GM12892 (cell line): ENCODE measurements at regions not wholly inside any gene's neighbourhood (a gene's known extent, or its start where the extent isn't known, plus 50 kb on each side); places are given as distances from the start of the nearest gene placed in this dataset.

Source experiments
- POLR2A ChIP-seq: IDR thresholded peaks from 2 replicates; pipeline ENCODE4 v1.6.1; 2011; ENCODE audit warnings: low read depth, low read length, control low read depth
- POLR2AphosphoS5 ChIP-seq: IDR thresholded peaks from 2 replicates; pipeline ENCODE4 v1.6.1; 2011; ENCODE audit warnings: low read depth, low read length, control low read depth

DNA sequence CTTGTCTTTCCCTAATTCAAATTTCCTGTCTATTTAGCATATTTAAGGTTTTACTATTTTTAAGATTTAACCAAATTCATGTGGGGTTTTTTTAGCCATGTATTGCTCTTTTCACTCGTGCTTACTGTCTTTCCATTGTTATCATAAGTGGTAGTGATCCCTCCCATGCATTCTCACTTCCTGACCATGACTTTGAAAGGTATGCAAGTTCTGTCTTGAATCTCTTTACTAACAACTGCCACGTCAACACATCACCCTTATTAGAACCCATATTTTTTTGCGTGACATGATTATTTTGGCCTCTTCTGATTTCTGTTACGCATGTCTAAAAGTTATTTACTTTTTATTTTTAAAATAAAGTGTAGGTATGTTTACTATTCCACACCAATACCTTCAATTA, 94.7 kb upstream of the CDH6 start:
- TF ChIP-seq POLR2A (no peak), POLR2AphosphoS5 (no peak)
